T-helper 2 cell treated with Interferon-gamma antibody and Interleukin-4, amounts not matched to agents 5 μg/mL and 100 μg/mL, for 36 hours (primary cell): ENCODE measurements at regions not wholly inside any gene's neighbourhood (a gene's known extent, or its start where the extent isn't known, plus 50 kb on each side); places are given as distances from the start of the nearest gene placed in this dataset.

Experiments
- DNase-seq: peaks from one replicate; pipeline ENCODE4 v3.0.0; 2021; ENCODE audit warnings: low spot score
- H3K27ac Mint-ChIP-seq: one replicate; pipeline ENCODE4 v1.8.0; 2021; ENCODE audit warnings: mild to moderate bottlenecking, mixed read lengths
- H3K27me3 Mint-ChIP-seq: one replicate; pipeline ENCODE4 v1.8.0; 2021; ENCODE audit warnings: low read depth, mixed read lengths
- H3K36me3 Mint-ChIP-seq: one replicate; pipeline ENCODE4 v1.8.0; 2021; ENCODE audit warnings: low read depth, mixed read lengths
- H3K4me1 Mint-ChIP-seq: one replicate; pipeline ENCODE4 v1.8.0; 2021; ENCODE audit warnings: low read depth, mixed read lengths
- H3K4me3 Mint-ChIP-seq: one replicate; pipeline ENCODE4 v1.8.0; 2022; ENCODE audit warnings: mild to moderate bottlenecking, moderate library complexity, mixed read lengths
- H3K9me3 Mint-ChIP-seq: one replicate; pipeline ENCODE4 v1.8.0; 2021; ENCODE audit warnings: mixed read lengths

DNA sequence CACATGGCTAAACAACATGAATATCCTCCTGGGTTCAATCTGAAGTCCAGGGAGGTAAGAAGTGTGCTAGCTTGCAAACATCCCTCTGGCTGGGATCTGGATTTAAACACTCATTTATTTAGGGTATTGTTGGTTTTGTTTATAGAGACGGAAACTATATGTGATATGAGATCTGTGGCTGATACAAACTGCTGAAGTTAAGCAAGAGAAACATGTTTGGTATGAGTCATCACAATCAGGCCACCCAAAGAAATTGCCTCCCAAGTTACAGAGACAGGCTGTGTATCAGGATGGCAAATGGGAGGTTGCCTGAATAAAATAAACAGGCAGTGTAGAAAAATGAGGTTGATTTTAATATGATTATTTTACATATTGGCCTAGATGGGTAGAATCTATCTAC lies 562.1 kb downstream of the IGSF11 start:
- Mint-ChIP-seq H3K27me3 (no peaks in the 10 kb centered on the region), H3K36me3 (no peaks in the 10 kb centered on the region), H3K9me3 (no peaks in the 10 kb centered on the region), H3K4me1 (no peaks in the 10 kb centered on the region), H3K4me3 (no peak overlapping the region), H3K27ac (no peak overlapping the region)
- DNase-seq = no peak

GRCh38 chr3:118473343-118473742 lies 561.3 kb downstream of the IGSF11 start:
- DNase-seq = no peak
- no peak overlapping the region for H3K4me3 Mint-ChIP-seq

GRCh38 chr3:118476885-118477618 lies 557.6 kb downstream of the IGSF11 start:
- H3K4me3 Mint-ChIP-seq = no peak overlapping the region
- no peaks in the 10 kb centered on the region for H3K4me1 Mint-ChIP-seq
- no peak overlapping the region for H3K27ac Mint-ChIP-seq
- H3K9me3 Mint-ChIP-seq = no peaks in the 10 kb centered on the region
- no peaks in the 10 kb centered on the region for H3K36me3 Mint-ChIP-seq
- no peaks in the 10 kb centered on the region for H3K27me3 Mint-ChIP-seq
- no peak for DNase-seq

More at GRCh38 chr3:118473343-118473742, 561.3 kb downstream of the IGSF11 start:
- Mint-ChIP-seq H3K27me3 (no peaks in the 10 kb centered on the region), H3K27ac (no peak overlapping the region), H3K9me3 (no peaks in the 10 kb centered on the region), H3K36me3 (no peaks in the 10 kb centered on the region), H3K4me1 (no peaks in the 10 kb centered on the region)

DNA sequence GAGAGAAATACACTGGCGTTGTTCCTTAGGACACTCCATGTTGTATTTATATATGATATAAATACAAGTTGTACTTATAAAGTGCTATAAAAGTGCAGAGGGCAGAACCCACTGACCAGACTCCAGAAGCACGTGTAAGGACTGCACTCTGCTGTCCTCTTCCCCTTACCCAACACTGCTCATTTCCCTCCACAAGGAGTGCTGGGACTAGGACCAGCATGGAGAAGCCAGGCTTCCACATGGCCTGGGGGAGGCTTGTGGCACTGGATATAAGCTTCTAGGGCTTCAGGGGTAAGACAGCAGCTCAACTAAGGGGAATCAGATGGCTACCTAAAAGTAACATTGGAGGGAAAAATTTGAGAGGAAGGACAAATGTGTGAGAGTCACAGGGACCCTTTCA lies 556.9 kb downstream of the IGSF11 start:
- no peak for DNase-seq
- no peaks in the 10 kb centered on the region for H3K27me3 Mint-ChIP-seq
- no peak overlapping the region for H3K4me3 Mint-ChIP-seq
- no peak overlapping the region for H3K27ac Mint-ChIP-seq
- H3K9me3 Mint-ChIP-seq = no peaks in the 10 kb centered on the region
- H3K4me1 Mint-ChIP-seq = no peaks in the 10 kb centered on the region
- H3K36me3 Mint-ChIP-seq = no peaks in the 10 kb centered on the region

GRCh38 chr3:118478706-118479276 lies 555.9 kb downstream of the IGSF11 start:
- Mint-ChIP-seq H3K9me3 (no peaks in the 10 kb centered on the region), H3K27me3 (no peaks in the 10 kb centered on the region), H3K36me3 (no peaks in the 10 kb centered on the region), H3K4me1 (no peaks in the 10 kb centered on the region), H3K4me3 (no peak overlapping the region), H3K27ac (no peak overlapping the region)
- DNase-seq = no peak

GRCh38 chr3:118479376-118479775 lies 555.3 kb downstream of the IGSF11 start:
- no peak for DNase-seq
- no peaks in the 10 kb centered on the region for H3K4me1 Mint-ChIP-seq
- no peaks in the 10 kb centered on the region for H3K9me3 Mint-ChIP-seq
- H3K4me3 Mint-ChIP-seq = no peak overlapping the region
- H3K27me3 Mint-ChIP-seq = no peaks in the 10 kb centered on the region
- no peaks in the 10 kb centered on the region for H3K36me3 Mint-ChIP-seq
- H3K27ac Mint-ChIP-seq = no peak overlapping the region

- Mint-ChIP-seq H3K4me3 (no peak overlapping the region), H3K4me1 (no peaks in the 10 kb centered on the region), H3K27ac (no peak overlapping the region), H3K27me3 (no peaks in the 10 kb centered on the region), H3K9me3 (no peaks in the 10 kb centered on the region), H3K36me3 (no peaks in the 10 kb centered on the region)
- no peak for DNase-seq
Observed at GRCh38 chr3:118480101-118480860, 554.4 kb downstream of the IGSF11 start.

- no peaks in the 10 kb centered on the region for H3K27me3 Mint-ChIP-seq
- no peak overlapping the region for H3K27ac Mint-ChIP-seq
- DNase-seq = no peak
- no peaks in the 10 kb centered on the region for H3K4me1 Mint-ChIP-seq
- no peaks in the 10 kb centered on the region for H3K36me3 Mint-ChIP-seq
- no peaks in the 10 kb centered on the region for H3K9me3 Mint-ChIP-seq
- no peak overlapping the region for H3K4me3 Mint-ChIP-seq
Observed at GRCh38 chr3:118485693-118486092, 549.0 kb downstream of the IGSF11 start.

DNA sequence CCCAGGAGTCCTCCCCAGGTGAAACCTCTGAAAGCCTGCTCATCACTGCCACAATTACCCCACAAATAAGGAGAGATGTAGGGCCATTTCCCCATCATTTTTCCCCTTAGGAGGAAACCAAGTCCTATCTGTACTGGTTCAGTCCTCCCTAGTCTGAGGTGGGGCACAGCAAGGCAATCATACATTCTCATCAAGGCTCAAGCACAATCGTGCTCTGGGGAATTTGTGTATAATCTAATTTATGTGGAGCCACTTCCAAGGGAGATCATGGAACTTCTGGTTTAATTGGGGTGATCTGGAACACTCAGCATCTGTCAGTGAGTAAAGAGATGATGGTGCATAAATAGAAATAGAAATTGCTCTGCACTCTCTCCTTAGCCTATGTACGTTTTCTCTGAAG lies 546.9 kb downstream of the IGSF11 start:
- Mint-ChIP-seq H3K36me3 (no peaks in the 10 kb centered on the region), H3K4me3 (no peak overlapping the region), H3K9me3 (no peaks in the 10 kb centered on the region), H3K4me1 (no peaks in the 10 kb centered on the region), H3K27me3 (no peaks in the 10 kb centered on the region), H3K27ac (no peak overlapping the region)
- no peak for DNase-seq

DNA sequence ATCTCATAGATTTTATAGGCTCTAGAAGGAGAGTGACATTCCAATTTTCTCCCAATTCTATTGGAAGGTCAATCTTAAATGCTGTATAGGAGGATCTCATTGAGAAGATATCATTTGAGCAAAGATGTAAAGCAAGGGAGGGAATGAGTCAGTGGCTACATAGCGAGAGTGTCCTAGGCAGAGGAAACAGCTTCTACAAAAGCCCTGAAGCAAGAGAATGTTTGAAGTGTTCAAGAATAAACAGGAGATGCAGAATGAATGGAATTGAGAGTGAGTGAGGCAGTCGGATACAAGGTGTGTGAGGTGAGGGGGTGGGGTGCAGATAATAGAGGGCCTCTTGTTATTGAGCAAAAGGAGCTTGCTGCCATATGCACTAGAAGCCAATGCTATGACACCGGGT lies 545.9 kb downstream of the IGSF11 start:
- H3K27me3 Mint-ChIP-seq = no peaks in the 10 kb centered on the region
- H3K36me3 Mint-ChIP-seq = no peaks in the 10 kb centered on the region
- no peak overlapping the region for H3K4me3 Mint-ChIP-seq
- DNase-seq = no peak
- H3K9me3 Mint-ChIP-seq = no peaks in the 10 kb centered on the region
- H3K4me1 Mint-ChIP-seq = no peaks in the 10 kb centered on the region
- no peak overlapping the region for H3K27ac Mint-ChIP-seq

- no peaks in the 10 kb centered on the region for H3K36me3 Mint-ChIP-seq
- no peaks in the 10 kb centered on the region for H3K27me3 Mint-ChIP-seq
- H3K9me3 Mint-ChIP-seq = no peaks in the 10 kb centered on the region
- H3K4me1 Mint-ChIP-seq = no peaks in the 10 kb centered on the region
- no peak for DNase-seq
- H3K27ac Mint-ChIP-seq = no peak overlapping the region
- H3K4me3 Mint-ChIP-seq = no peak overlapping the region
Observed at GRCh38 chr3:118495206-118495605, 539.4 kb downstream of the IGSF11 start.

- Mint-ChIP-seq H3K4me1 (no peaks in the 10 kb centered on the region), H3K36me3 (no peaks in the 10 kb centered on the region), H3K4me3 (no peak overlapping the region), H3K27ac (no peak overlapping the region), H3K27me3 (no peaks in the 10 kb centered on the region), H3K9me3 (no peaks in the 10 kb centered on the region)
- no peak for DNase-seq
Observed at GRCh38 chr3:118497274-118497673, 537.4 kb downstream of the IGSF11 start.

GRCh38 chr3:118501152-118501551 lies 533.5 kb downstream of the IGSF11 start:
- Mint-ChIP-seq H3K9me3 (no peaks in the 10 kb centered on the region), H3K4me3 (no peak overlapping the region), H3K36me3 (no peaks in the 10 kb centered on the region), H3K4me1 (no peaks in the 10 kb centered on the region), H3K27ac (no peak overlapping the region), H3K27me3 (no peaks in the 10 kb centered on the region)
- DNase-seq = no peak

DNA sequence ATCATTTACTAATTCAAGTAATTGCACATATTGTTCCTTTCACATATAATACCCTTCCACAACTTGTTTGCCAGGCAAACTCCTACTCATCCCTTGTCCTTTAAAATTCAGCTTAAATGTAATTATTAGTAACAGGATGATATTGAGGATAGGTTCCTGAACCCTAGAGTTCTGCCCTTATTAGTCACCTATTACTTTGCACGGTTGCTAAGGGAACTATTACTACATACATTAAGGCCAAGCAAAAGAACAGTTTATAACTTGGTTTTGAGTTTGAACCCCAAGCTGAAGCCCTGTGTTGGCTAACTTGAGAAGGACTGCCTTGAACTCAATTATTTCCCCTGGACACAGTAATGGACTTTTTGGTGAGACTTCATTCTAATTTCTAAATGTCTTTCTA lies 529.7 kb downstream of the IGSF11 start:
- no peaks in the 10 kb centered on the region for H3K9me3 Mint-ChIP-seq
- H3K4me1 Mint-ChIP-seq = no peaks in the 10 kb centered on the region
- H3K27ac Mint-ChIP-seq = no peak overlapping the region
- H3K36me3 Mint-ChIP-seq = no peaks in the 10 kb centered on the region
- no peak overlapping the region for H3K4me3 Mint-ChIP-seq
- DNase-seq = no peak
- no peaks in the 10 kb centered on the region for H3K27me3 Mint-ChIP-seq
